Hematopoietic multipotent progenitor cell treated with erythropoietin and hydrocortisone succinate and interleukin-3 and kit ligand, for 8 days (in vitro differentiated cells): ENCODE measurements at regions not wholly inside any gene's neighbourhood (a gene's known extent, or its start where the extent isn't known, plus 50 kb on each side); places are given as distances from the start of the nearest gene placed in this dataset.
"Not testable (repeated sequence)": the region's sequence is repeated elsewhere in the genome, so short reads cannot be mapped to it uniquely, and the experiment has no call there.

ENCODE experiments used
- DNase-seq: peaks from one replicate; pipeline ENCODE4 v3.0.0-alpha.2; 2015

- DNase-seq = not testable (repeated sequence)
Measured at GRCh38 chr4:100900945-100901344, 383.1 kb upstream of the EMCN start.

DNA sequence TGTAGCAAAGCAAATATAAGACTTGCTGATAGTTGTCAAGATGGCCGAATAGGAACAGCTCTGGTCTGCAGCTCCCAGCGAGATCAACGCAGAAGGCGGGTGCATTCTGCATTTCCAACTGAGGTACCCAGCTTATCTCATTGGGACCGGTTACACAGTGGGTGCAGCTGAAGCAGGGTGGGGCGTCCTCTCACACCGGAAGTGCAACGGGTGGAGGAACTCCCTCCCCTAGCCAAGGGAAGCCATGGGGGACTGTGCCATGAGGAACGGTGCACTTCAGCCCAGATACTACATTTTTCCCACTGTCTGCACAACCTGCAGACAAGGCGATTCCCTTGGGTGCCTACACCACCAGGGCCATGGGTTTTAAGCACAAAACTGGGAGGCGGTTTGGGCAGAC is 382.3 kb upstream of the EMCN start:
- no peak for DNase-seq

- DNase-seq = no peak
Measured at GRCh38 chr4:100898844-100899243, 381.0 kb upstream of the EMCN start.

- no peak for DNase-seq
Measured at GRCh38 chr4:100895556-100896197, 377.9 kb upstream of the EMCN start.

- no peak for DNase-seq
Measured at GRCh38 chr4:100894339-100894870, 376.6 kb upstream of the EMCN start.

DNA sequence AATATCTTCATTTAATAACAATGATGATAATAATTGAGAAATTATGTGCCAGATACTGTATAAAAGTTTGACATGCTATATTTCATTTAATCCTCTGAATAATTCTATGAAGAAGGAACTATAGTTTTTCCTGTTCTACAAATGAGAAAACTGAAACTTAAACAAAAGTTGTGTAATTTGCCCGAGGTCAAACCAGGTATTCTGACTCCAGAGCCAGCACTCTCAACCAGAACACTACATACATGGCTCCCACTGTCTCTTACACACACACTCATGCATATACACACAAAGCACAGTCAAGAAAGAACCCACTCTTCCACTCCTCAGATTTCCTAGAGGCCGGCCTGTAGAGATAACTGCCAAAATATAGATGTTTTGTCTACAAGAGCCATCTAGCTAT is 374.0 kb upstream of the EMCN start:
- DNase-seq = no peak

GRCh38 chr4:100889898-100890297 is 372.1 kb upstream of the EMCN start:
- DNase-seq = no peak

GRCh38 chr4:100889401-100889800 is 371.6 kb upstream of the EMCN start:
- DNase-seq = no peak

GRCh38 chr4:100882661-100883060 is 364.8 kb upstream of the EMCN start:
- DNase-seq = no peak

- DNase-seq = no peak
Measured at GRCh38 chr4:100881283-100881682, 363.5 kb upstream of the EMCN start.

DNA sequence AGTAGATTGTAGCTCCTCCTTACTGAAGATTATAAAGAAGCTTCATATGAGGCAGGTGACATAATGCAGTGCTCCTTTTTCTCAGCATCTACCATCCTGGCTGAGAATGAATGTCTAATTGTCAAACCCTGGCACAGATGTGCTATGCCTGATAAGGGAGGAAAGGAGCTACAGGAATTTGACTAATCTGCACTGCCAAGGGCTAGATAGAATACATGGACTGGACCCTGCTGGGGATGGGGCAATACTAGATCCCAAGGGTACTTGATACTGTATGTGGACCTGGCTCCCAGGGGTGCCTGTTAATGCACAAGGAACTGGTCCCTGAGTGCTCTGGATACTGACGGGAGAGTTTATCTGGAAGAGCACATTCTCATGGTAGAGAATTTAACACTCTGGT is 362.2 kb upstream of the EMCN start:
- DNase-seq = peak; percentile 58

DNA sequence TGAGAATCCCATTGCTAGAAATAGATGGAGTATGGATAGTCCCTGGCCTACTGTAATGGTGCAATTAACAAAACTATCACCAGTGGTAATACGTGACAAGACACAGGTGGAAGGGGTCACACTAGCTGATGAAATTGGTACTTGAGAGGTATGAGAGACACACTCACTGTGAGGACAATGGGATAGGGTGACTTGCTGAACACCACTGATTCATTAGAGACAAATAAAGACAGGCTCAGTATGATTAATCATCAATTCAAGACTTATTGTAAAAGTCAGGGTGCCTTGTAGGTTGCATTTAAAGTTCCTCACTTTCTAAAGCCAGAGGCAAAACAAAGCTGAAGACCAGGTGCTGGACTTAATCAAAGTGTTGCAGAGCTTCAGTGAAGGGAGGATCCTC is 361.6 kb upstream of the EMCN start:
- DNase-seq = no peak

DNA sequence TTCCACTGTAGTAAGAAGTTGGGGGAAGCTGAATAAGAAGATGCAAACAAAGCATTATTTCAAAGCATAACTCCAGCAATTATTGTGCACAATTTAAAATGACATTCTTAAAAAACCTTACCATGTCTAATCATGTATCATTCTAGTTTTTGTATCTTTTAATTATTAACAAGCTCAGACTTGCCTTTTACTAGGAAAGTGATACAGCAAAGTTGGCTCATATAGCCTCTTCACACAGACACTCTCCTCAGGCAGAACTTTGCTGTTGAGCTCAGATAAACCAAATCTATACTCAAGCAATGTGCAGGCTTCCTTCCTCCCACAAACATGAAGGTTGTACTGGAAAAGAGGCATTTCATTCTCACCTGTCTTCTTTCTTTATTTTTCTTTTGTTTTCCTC is 358.7 kb upstream of the EMCN start:
- DNase-seq = no peak

DNA sequence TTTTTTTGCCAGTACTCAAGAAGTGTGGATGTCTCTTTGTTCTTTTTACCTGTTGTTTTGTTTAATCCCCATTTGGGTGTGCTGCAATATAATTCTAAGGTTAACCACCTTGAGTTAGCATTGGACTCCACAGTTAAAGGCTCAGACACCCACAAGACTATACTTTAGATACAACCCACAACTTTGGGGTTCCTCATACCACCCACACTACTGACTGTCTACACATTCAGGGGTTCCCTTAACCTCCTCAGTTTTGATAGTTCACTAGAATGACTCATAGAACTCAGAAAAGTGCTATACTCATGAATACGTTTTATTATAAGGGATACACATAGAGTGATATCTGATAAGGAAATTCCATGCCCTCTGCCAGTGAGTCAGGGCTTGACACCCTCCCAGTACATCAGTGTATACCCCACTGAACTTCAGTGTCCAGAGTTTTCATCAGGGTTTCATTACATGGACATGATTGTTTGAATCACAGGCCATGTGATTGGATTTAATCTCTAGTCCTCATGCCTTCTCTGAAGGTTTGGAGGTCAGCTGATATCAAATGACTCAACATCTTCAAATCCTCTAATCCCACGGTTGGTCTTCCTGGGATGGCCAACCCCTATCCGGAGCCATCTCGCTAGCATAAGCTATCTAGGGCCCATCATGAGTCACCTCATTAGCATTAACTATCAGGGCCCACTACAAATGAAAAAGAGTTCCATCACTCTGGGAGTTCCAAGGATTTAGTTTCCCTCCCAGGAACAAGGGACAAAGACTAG is 357.7 kb upstream of the EMCN start:
- no peak for DNase-seq

- no peak for DNase-seq
Measured at GRCh38 chr4:100872811-100873210, 355.0 kb upstream of the EMCN start.

GRCh38 chr4:100870940-100871772 is 353.3 kb upstream of the EMCN start:
- DNase-seq = no peak

DNA sequence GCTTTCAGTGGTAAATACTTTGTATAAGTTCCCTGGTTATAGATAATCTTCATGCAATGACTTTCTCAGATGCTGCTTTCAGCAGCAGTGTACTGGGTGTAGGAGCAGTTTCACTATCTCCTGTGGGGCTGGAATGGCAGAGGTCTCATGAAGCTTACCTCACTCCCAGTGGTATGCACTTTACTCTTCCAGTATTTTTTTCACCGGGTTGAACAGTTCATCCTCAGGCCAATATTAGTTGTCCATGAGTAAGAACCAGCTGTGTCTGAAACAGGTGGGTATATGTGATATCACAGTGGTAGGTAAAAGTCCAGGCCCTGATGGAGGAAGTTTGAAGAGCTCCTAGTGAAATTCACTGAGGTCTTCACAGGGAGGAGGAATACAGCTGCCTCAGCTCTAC is 351.5 kb upstream of the EMCN start:
- no peak for DNase-seq

- not testable (repeated sequence) for DNase-seq
Measured at GRCh38 chr4:100868281-100868680, 350.5 kb upstream of the EMCN start.

- no peak for DNase-seq
Measured at GRCh38 chr4:100852326-100852725, 334.5 kb upstream of the EMCN start.

DNA sequence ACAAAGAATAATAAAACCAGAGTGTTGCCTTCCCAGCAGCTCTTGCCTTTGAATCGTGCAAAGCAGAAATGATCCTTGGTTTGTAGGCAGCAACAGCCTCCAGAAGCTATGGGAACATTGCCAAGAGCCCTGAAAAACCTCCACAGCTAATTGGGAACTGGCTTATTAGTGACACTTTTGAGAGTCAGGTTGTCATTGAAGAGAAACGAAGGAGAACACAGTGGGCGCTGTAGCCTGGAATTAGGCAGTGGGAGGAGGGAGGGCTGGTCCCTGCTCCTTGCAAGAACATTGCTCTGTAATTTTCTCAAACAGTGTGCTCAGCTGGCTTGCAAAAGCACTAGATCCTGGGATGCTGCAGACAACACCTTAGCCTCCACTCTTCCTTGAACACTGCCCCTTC is 331.5 kb upstream of the EMCN start:
- no peak for DNase-seq

DNA sequence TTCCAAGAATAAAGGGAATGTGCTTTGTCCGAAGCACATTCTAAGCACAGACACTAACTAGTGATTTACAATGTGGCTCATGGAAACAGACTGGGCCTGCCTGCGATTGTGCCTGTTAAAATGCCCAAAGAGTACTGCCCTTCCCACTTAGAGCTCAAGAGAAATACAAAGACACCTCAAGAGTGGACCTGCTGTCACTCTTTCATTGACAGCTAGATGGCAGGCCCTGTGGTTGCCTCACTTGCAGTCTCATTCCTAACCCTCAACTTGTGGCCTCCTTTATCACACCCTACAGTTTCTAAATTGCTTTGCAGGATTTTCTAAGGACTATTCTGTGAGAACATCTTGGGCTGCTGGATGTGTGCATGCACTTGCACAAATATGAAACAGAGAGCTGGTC is 331.0 kb upstream of the EMCN start:
- DNase-seq = peak; percentile 5

DNA sequence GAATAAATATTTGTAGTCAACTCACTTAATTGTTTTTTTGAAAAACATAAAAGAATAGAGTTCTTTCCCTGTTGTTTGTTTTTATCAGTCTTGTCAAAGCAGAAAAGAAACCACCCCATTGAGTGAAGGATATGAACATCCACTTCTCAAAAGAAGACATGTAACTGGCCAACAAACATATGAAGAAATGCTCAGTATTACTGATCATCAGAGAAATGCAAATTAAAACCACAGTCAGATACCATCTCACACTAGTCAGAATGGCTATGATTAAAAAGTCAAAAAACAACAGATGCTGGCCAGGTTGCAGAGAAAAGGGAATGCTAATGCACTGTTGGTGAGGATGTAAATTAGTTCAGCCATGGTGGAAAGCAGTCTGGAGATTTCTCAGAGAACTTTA is 326.1 kb upstream of the EMCN start:
- DNase-seq = no peak

GRCh38 chr4:100842856-100843255 is 325.0 kb upstream of the EMCN start:
- DNase-seq = no peak

- no peak for DNase-seq
Measured at GRCh38 chr4:100841911-100842310, 324.1 kb upstream of the EMCN start.
